PC-9 (cell line): ENCODE measurements at regions not wholly inside any gene's neighbourhood (a gene's known extent, or its start where the extent isn't known, plus 50 kb on each side); places are given as distances from the start of the nearest gene placed in this dataset.

Source experiments
- CTCF ChIP-seq: fragments of 200-600 bp; sonication (generic); conservative IDR thresholded peaks from 2 replicates; pipeline ENCODE4 v1.6.1; 2017; ENCODE audit warnings: mixed run types, antibody characterized with exemption, mild to moderate bottlenecking, moderate library complexity
- EZH2 ChIP-seq: fragments of 200-600 bp; sonication (generic); IDR thresholded peaks from 2 replicates; pipeline ENCODE4 v1.8.0; 2017; ENCODE audit warnings: antibody characterized with exemption, low read depth

GRCh38 chr2:21429747-21430146, 306.0 kb downstream of the TDRD15 start:
- TF ChIP-seq CTCF (no peak), EZH2 (no peak)
